Right renal pelvis (tissue), 4 donors: ENCODE measurements at regions not wholly inside any gene's neighbourhood (a gene's known extent, or its start where the extent isn't known, plus 50 kb on each side); places are given as distances from the start of the nearest gene placed in this dataset.
"Not testable (repeated sequence)": the region's sequence is repeated elsewhere in the genome, so short reads cannot be mapped to it uniquely, and the experiment has no call there.

Experiments used
- DNase-seq, 4 donors: peaks; one replicate each; pipeline ENCODE4 v3.0.0-alpha.2; 2013; ENCODE audit warnings: low read depth in 4 of 4, low spot score in 3 of 4, missing footprints in 1 of 4

DNA sequence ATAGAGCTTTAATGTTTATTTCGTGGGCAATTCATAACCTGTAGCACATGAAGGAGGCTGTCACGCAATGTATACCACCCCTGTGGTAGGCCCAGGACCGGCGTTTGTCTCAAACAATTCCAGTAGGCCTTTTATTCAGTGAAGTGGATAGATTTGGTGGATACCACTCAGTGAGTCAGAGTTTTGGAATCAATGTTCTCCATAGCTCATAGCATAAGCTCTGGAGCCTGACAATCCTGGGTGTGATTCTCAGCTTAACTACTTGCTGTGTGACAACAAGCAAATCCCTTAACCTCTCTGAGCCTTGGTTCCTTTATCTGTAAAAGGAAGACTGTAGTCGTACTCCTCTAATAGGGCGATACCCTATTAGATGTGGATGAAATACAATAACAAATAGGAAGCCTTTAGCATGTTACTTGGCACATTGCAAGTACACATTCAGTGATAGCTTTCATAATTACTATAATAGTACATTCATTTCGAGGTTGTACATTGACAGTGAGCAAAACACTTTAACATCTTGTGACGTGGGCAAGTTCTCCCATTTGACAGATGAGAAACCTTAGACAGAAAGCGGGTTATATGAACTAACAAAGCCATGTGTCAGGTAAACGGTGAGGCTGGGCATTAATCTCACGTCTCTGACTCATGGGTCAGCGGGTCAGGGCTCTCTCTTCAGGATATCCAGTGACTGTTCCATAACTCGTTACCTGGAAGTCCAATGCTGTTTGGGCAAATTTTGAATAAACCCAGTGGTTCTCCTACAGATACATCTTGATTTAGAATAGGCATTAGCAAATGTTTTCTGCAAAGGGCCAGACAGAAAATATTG is 130.8 kb downstream of the C9orf152 start:
- DNase-seq = no peak

DNA sequence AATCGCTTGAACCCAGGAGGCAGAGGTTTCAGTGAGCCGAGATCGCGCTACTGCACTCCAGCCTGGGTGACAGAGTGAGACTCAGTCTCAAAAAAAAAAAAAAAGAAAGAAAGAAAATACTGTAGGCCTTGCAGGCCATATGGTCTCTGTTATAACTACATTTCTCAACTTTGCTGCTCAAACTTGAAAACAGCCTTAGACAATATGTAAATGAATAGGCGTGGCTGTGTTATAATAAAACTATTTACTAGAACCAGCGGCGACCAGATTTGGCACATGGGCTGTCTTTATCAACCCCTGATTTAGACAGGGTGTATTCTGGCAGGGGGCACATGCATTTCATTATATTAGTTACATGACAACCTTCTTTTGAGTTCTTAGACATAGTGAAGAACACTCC is 130.0 kb downstream of the C9orf152 start:
- DNase-seq = no peak

DNA sequence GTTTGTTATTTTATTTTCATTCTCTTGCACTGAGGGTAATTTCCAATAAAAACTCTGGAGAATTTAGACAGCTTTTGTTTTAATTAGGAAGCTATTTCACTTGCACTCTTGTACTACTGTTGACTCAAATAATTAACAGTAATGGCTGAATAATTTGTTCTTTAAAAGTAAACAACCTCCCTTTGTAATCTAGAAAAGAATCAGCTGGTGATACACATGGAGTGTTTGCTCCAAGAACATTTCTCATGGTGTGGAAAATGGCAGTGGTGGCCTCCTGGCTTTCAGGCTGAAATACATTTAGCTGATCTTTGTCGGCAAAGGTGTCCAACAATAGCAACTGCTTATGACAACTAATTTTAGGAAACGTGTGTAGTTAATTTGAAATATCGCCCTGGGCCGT is 129.4 kb downstream of the C9orf152 start:
- no peak for DNase-seq

DNA sequence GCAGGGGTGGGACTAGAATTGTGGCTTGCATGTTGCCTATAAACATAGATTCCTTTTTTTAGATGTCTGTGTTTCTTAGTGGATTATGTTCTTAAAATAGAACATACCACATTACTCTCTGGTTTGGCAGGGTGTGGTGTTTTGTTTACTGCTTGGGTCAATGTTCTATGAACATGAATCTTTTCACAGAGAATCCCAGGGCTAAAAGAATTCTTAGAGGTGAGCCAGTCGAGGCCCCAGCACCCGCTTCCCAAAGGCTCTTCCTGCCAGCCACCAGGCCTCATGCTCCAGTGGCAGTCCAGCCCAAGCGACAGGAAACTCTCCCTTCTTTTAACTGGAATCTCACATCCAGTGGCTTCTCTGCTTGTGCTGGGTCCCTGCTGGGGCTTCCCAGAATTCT is 126.6 kb downstream of the C9orf152 start:
- no peak for DNase-seq

DNA sequence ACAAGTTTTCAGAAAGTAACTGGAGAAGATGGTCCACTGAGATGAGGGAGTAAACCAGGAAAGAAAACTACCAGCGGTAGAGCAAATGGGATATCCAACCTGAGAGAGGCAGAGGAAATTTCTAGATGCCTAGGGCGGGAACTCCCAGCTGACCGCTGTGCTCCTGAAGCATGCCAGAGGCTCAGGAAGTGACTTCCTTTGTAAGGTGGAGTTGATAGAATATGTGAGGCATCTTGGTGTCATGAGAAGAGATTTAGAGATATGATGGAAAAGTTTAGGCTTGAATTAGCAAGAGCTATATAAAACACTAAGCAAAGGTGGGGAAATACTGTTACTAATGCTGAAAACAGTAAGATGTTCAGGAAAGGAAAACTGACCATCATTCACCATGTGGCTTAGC is 124.1 kb downstream of the C9orf152 start:
- DNase-seq = no peak

GRCh38 chr9:110086537-110086936 is 121.4 kb downstream of the C9orf152 start:
- no peak for DNase-seq

DNA sequence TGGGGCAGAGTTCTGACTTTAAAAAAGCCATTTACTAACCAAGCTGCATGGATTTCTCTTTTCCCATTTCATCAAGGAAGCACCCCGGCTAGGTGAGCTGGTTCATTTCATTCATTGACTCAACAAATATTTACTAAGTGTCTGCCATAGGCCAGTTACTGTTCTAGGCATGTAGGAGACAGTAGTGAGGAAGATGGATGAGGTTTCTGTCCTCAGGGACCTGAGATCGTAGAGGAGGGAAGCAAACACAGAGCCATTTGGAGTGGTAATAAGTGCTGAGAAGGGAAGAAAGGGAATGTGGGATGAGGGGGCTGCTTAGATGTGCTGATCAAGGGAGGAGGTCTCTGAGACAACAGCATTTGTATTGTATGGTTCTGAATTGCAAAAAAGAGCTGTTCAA is 120.4 kb downstream of the C9orf152 start:
- DNase-seq = no peak

DNA sequence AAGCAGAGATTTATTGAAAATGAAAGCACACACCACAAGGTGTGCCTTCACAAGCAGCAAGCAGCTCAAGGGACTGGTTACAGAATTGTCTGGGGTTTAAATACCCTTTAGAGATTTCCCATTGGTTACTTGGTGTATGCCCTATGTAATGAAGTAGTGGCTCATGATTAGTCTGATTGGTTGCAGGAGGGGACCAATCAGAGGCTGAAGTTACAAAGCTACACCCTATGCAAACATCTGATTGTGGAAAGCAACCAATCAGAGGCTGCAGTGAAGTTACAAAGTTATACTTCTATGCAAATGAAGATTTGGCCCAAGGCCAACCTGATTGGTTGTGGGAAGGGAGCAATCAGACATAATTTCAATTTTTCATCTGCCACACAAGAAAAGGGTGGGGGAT is 119.9 kb downstream of the C9orf152 start:
- DNase-seq = no peak

DNA sequence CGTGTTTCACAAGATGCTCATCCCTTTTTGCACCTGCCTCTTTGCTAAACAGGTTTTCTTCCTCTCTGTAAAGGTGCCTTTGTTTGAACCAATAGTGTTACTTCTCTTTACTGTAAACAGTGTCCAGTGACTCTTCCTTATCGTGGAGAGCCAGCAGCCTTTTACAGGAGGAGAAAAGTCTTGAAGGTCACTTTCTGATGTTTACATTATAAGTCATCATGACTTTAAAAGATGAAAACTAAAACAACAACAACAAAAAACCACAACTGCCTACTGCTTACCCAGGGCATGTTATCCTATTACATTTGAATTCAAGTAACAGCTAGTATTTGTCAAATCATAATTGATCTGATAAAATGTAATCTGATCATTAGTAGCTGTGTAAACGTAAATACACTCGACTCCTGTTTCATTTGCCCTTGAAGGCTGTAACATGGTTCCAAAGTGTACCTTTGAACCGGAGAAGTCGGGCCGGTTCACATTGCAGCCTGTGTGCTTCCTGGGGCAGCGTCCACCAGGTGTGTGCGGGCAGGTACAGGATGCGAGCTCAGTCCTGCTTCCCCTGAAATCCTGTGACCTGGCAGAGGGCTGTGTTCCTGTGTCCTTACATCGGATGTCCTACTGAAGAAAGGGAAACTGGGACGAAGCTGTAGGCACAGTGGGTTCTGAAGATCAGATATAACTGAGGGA is 118.1 kb downstream of the C9orf152 start:
- no peak for DNase-seq

DNA sequence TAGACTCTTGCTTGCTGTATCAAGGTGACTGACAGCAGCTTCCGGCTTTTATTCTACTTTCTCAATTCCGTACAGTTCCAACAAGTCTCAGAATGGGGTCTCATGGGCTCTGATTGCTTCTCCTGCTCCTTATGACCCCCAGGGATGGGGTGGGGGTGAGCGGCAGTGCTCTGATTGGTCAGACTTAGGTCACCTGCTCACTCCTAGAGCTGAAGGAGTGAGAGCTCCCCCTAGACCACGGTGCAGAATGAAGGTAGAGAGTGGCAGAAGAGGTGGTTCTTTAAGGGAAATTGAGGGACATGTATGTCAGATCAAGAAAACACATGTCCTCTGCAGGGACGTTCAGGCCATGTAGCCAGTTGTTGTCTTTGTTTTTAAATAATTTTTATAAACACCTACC is 115.2 kb downstream of the C9orf152 start:
- no peak for DNase-seq

DNA sequence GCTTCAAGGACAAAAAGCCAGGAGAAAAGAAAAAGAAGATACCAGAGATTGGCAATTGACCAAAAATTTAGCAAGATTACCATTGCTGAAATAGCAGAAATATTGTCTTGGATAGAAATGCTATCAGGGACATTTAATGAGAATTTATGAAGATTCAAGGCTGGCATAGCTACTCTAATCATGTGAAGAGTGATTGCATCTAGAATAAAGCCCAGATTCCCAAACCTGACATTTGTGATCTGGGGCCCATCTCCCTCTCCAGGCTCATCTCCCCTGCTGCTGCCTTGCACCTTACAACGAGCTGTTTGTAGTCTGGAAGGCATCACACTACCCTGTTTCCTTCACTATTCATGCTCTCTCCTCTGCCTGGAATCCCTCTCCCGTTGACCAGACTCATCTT is 114.5 kb downstream of the C9orf152 start:
- DNase-seq = no peak

GRCh38 chr9:110093871-110094270 is 114.1 kb downstream of the C9orf152 start:
- no peak for DNase-seq

DNA sequence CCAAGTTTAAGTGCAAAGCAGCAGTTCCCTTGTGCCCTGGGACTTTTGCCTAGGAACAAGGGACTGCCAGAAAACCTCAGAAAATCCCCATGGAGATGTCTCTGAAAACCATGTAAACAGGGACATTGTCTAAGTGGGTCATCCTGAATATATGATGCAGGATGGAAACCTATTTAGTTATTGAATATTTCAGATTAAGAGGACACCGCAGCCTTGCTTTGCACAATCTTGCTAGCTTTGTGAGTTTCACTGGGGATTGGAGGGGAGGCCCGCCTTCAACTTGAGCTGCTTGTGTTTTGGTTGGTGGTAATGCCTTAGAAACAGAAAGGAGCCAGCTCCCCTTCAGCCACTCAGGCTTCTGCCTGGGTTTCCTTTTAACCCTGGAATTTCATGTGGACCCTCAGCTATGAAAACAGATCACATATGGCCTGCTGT is 112.8 kb downstream of the C9orf152 start:
- no peak for DNase-seq

- no peak for DNase-seq
Measured at GRCh38 chr9:110095776-110096175, 112.2 kb downstream of the C9orf152 start.

- DNase-seq = not testable (repeated sequence)
Measured at GRCh38 chr9:110096674-110097073, 111.3 kb downstream of the C9orf152 start.

GRCh38 chr9:110099236-110100095 is 108.5 kb downstream of the C9orf152 start:
- DNase-seq = no peak

DNA sequence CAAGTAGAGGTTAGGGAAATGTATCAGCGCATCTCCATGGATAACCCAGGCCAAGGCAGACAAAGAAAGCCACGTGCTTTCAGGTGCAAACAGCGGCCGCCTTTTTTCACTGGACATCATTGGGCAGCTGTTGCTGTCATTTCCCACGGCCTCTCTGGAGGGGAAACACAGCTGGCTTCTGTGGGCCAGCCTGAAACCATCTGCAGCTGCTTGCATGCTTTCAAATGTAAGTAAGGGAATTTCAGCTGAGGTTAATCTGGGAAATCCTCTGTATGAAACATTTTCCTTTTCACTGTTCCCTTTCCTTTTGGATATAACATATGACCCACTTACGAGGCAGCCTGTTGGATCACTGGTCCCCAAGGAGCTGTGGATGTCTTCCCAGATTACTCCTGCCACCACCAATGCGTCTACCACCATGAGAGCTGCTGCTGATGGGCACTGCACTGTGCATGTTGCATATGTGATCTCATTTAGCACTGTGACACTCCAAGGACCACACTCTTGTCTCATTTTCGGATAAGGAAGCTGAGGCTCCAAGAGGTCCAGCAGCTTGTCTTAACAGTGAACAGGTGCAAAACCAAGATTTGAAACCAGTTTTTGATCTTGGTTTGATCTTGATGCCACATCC is 106.3 kb downstream of the C9orf152 start:
- no peak for DNase-seq

GRCh38 chr9:110103257-110103656 is 104.7 kb downstream of the C9orf152 start:
- DNase-seq = no peak

- no peak for DNase-seq
Measured at GRCh38 chr9:110104261-110104809, 103.6 kb downstream of the C9orf152 start.

DNA sequence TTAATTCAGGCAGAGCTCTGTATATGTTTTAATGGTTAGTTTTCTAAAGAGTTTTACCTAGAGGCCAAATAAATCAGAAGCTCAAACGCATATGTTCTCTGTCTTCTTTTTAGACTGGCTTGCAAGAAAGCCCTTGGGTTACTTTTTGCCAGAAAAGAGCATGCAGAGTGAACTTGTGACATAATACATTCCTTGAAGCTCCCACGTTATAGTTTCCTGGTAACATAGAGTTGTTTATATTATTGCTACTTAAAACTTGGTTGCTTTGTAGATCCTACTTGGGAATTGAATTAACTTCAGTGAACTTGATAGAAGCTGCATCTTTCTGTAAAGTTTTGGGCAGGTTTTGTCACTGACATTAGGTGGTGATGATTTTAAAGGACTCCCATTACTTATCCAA is 102.9 kb downstream of the C9orf152 start:
- DNase-seq = no peak
